ENCODE measurements at regions not wholly inside any gene's neighbourhood (a gene's known extent, or its start where the extent isn't known, plus 50 kb on each side); places are given as distances from the start of the nearest gene placed in this dataset.

DNA sequence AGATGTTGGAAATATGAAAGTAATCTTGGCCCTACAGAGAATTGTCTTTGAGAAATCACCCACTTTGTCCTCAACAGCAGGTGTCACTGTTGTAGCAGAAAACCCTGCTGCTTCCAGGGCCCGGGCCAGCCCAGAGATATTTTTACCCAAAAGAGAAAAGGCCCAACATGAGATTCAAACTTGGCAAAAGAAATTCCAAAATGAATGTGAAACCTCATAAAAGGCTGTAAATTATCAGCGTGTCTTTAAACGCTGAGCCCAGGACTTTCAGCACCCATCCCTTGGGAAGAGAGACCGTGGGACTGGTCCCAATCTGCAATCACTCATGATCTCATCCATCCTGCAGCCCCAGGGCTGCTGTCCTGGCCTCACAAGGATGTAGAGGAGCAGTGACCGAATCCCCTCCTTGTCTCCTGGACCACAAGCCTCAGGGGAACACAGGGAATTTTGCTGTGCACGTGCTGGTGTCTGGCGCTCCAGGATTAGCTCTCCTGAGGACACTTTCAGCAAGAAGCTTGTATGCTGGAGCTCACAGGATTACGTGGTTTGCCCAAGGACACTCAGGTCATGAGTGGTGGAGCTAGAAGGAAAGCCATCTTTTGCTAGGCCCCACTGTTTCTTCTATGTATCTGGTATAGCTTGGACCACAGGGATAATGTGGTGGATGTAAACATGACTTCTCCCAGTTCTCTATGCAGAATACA, 202.1 kb downstream of the RNF144A start:
- peak in 1 of 2 experiments; percentile 37 for DNase-seq (ENCODE audit: low spot score in 2 of 2)
- no peaks in the 10 kb centered on the region for H3K9me3 ChIP-seq
- H3K4me3 ChIP-seq = no peak overlapping the region
- in situ Hi-C loops (cut with MboI; ENCODE audit: low sequenced_read_pairs) = no loop called here
- H3K4me1 ChIP-seq = no peaks in the 10 kb centered on the region
- no peaks in the 10 kb centered on the region for H3K36me3 ChIP-seq (replicated peaks)
- H3K27me3 ChIP-seq (ENCODE audit: low read depth) = no peaks in the 10 kb centered on the region

DNA sequence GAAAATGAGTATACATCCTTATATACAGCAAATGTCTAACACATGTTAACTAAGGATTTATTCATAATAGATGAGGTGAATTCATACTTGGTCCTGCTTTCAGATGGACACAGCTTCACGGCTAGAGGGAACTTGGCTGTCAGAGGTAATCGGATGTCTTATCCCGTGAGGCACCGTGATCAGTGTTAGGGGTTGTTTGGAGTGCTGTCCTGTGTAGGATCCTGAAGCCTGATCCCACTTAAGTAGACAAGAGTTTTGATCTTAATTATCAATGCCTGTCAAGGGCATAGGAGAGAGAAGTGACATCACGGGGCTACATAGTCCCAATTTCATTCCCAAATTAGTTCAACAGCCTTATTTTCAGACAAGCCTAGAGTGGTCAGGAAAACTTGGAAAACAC, 204.6 kb downstream of the RNF144A start:
- no peaks in the 10 kb centered on the region for H3K36me3 ChIP-seq (replicated peaks)
- no peak for DNase-seq (ENCODE audit: low spot score in 2 of 2)
- no peaks in the 10 kb centered on the region for H3K27me3 ChIP-seq (ENCODE audit: low read depth)
- no peaks in the 10 kb centered on the region for H3K9me3 ChIP-seq
- in situ Hi-C loops (cut with MboI; ENCODE audit: low sequenced_read_pairs) = no loop called here
- H3K4me3 ChIP-seq = no peak overlapping the region
- H3K4me1 ChIP-seq = no peaks in the 10 kb centered on the region

DNA sequence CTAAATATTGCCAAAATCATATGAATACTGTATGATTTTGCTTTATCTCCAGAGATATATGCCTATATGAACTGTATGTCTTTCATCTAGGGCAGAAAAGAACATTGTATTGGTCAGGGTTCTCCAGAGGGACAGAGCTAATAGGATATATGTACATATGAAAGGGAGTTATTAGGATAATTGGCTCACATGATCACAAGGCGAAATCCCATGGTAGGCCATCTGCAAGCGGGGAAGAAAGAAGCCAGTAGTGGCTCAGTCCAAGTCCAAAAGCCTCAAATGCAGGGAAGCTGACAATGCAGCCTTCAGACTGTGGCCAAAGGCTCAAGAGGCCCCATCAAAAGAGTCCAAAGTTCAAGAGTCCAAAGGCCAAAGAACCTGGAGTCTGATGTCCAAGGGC, 209.9 kb downstream of the RNF144A start:
- Histone ChIP-seq H3K36me3 (replicated peaks) (no peaks in the 10 kb centered on the region), H3K4me3 (no peak overlapping the region), H3K9me3 (no peaks in the 10 kb centered on the region), H3K27me3 (ENCODE audit: low read depth) (no peaks in the 10 kb centered on the region), H3K4me1 (no peaks in the 10 kb centered on the region)
- no peak for DNase-seq (ENCODE audit: low spot score in 2 of 2)
- in situ Hi-C loops (cut with MboI; ENCODE audit: low sequenced_read_pairs) = no loop called here

DNA sequence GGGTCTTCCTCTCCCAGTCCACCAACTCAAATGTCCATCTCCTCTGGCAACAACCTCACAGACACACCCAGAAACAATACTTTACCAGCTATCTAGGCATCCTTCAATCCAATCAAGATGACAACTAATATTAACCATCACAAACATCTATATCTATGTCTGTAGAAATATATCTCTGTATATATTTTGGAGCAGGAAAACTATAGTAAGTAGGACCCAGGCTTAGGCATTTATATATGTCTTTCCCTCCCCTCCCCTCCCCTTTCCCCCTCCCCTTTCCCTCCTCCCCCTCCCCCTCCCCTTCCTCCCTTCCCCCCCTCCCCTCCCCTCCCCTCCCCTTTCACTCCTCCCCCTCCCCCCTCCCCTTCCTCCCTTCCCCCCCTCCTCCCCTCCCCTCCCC, 210.5 kb downstream of the RNF144A start:
- in situ Hi-C loops (cut with MboI; ENCODE audit: low sequenced_read_pairs) = no loop called here
- DNase-seq (ENCODE audit: low spot score in 2 of 2) = no peak
- H3K4me3 ChIP-seq = no peak overlapping the region

DNA sequence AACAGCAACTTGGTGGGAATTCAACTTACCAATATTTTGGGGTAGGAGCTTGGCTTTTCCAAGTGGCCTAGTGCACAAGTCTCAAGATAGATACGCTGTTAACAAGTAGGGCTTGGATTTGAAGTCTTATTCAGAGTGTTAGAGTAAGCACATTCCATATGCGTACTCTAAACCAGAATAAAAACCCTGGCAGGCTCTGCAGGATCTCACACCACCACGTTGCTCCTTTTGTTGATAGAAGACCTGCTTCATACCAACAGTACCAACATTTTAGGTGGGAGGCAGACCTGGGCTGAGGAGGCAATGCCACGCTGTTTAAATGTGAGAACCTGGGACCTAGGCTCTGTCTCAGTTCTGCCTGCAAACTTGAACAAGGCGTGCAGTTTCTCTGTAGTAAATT, 214.0 kb downstream of the RNF144A start:
- in situ Hi-C loops (cut with MboI; ENCODE audit: low sequenced_read_pairs) = no loop called here
- Histone ChIP-seq H3K9me3 (no peaks in the 10 kb centered on the region), H3K4me1 (no peaks in the 10 kb centered on the region), H3K36me3 (replicated peaks) (no peaks in the 10 kb centered on the region), H3K27me3 (ENCODE audit: low read depth) (no peaks in the 10 kb centered on the region), H3K4me3 (no peak overlapping the region)
- DNase-seq (ENCODE audit: low spot score in 2 of 2) = no peak

More for the DNA sequence above, 210.5 kb downstream of the RNF144A start:
- Histone ChIP-seq H3K4me1 (no peaks in the 10 kb centered on the region), H3K27me3 (ENCODE audit: low read depth) (no peaks in the 10 kb centered on the region), H3K9me3 (no peaks in the 10 kb centered on the region), H3K36me3 (replicated peaks) (no peaks in the 10 kb centered on the region)

DNA sequence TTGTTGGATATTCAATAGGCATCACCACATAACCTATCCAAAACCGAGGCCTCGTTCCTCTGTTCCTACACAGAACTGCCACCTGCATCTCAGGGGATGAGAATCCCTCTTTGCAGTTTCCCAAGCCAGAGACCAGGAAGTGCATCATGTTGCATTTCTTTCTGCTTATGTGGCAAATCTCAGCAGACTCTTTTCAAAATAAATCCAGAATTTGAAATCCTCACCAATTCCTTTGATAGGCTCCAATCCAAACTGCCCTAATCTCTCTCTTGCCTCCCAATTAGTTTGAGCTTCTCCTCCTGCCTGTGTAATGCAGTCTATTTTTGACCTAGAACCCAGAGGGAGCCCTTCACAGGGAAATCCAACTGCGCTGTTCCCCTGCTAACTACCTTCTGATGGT, 215.5 kb downstream of the RNF144A start:
- no peak for DNase-seq (ENCODE audit: low spot score in 2 of 2)
- Histone ChIP-seq H3K9me3 (no peaks in the 10 kb centered on the region), H3K27me3 (ENCODE audit: low read depth) (no peaks in the 10 kb centered on the region), H3K4me3 (no peak overlapping the region), H3K4me1 (no peaks in the 10 kb centered on the region), H3K36me3 (replicated peaks) (no peaks in the 10 kb centered on the region)
- in situ Hi-C loops (cut with MboI; ENCODE audit: low sequenced_read_pairs) = no loop called here

DNA sequence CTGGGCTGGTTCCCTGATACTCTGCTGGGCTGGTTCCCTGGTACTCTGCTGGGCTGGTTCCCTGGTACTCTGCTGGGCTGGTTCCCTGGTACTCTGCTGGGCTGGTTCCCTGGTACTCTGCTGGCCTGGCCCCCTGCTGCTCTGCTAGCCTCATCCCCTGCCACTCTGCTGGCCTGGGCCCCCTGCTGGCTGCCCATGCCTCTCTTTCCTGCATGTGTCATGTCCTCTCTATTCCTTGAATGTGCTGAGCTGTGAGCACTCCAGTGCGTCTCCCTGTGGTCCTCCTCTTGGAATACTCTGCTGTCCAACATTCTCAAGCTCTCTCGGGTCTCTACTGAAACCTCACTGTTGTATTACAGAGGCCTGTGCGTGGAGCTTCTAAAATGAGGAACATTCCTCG, 216.3 kb downstream of the RNF144A start:
- H3K4me1 ChIP-seq = no peaks in the 10 kb centered on the region
- no peak overlapping the region for H3K4me3 ChIP-seq
- no peaks in the 10 kb centered on the region for H3K9me3 ChIP-seq
- H3K27me3 ChIP-seq (ENCODE audit: low read depth) = no peaks in the 10 kb centered on the region
- DNase-seq (ENCODE audit: low spot score in 2 of 2) = peak in 1 of 2 experiments; percentile 11
- in situ Hi-C loops (cut with MboI; ENCODE audit: low sequenced_read_pairs) = no loop called here
- H3K36me3 ChIP-seq (replicated peaks) = no peaks in the 10 kb centered on the region

DNA sequence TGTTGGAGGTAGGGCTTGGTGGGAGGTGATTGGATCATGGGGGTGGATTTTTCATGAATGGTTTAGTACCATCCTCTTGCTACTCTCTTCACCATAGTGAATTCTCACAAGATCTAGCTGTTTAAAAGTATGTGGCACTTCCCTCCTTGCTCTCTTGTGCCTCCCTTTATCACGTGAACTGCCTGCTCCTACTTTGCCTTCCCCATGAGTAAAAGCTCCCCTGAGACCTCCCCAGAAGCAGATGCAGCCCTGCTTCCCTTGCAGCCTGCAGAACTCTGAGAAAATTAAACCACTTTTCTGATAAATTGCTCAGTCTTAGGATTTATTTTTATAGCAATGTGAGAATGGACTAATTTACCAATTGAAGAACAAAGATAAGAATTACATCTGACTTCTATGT, 223.1 kb downstream of the RNF144A start:
- Histone ChIP-seq H3K9me3 (no peaks in the 10 kb centered on the region), H3K27me3 (ENCODE audit: low read depth) (no peaks in the 10 kb centered on the region), H3K4me1 (no peaks in the 10 kb centered on the region), H3K36me3 (replicated peaks) (no peaks in the 10 kb centered on the region), H3K4me3 (no peak overlapping the region)
- no peak for DNase-seq (ENCODE audit: low spot score in 2 of 2)
- in situ Hi-C loops (cut with MboI; ENCODE audit: low sequenced_read_pairs) = no loop called here

DNA sequence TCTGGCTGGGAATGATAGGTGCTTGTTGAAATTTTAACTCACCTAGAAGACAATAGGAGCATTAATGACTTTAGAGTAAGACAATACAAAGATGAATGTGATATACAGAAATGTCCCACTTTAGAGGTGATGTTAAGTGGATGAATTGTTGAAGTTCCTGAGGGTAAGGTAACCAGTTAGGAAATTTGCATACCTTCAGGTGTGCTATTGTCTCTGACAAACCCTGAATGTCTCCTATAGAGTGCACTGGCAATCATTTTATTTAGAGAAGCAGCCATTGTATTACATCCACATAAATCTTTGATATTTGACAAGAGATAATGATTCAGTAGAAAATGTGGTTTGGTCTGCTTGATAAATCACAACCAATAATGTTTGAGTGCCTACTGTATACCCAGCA, 228.5 kb downstream of the RNF144A start:
- Histone ChIP-seq H3K36me3 (replicated peaks) (no peaks in the 10 kb centered on the region), H3K4me1 (no peaks in the 10 kb centered on the region), H3K9me3 (no peaks in the 10 kb centered on the region), H3K4me3 (no peak overlapping the region), H3K27me3 (ENCODE audit: low read depth) (no peaks in the 10 kb centered on the region)
- in situ Hi-C loops (cut with MboI; ENCODE audit: low sequenced_read_pairs) = no loop called here
- no peak for DNase-seq (ENCODE audit: low spot score in 2 of 2)

DNA sequence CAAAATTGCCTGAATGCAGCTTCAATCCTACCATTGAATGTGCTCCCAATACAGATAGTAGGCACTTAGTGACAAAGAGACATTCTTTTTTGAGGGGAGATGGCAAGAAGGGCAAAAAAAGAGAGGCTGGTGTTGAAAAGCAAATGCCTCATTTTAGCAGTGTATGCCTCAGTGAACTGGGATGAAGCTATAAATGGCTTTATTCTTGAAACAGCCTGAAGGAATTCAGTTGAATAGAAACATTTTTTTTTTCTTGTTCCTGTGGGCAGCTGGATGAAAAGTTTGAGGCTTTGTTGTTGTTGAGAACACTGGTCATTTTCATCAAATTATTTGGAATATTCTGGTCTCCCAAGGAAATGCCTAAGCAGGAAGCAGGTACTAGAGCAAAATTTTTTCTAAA, 228.9 kb downstream of the RNF144A start:
- Histone ChIP-seq H3K27me3 (ENCODE audit: low read depth) (no peaks in the 10 kb centered on the region), H3K4me1 (no peaks in the 10 kb centered on the region), H3K4me3 (no peak overlapping the region), H3K36me3 (replicated peaks) (no peaks in the 10 kb centered on the region), H3K9me3 (no peaks in the 10 kb centered on the region)
- no peak for DNase-seq (ENCODE audit: low spot score in 2 of 2)
- in situ Hi-C loops (cut with MboI; ENCODE audit: low sequenced_read_pairs) = no loop called here

DNA sequence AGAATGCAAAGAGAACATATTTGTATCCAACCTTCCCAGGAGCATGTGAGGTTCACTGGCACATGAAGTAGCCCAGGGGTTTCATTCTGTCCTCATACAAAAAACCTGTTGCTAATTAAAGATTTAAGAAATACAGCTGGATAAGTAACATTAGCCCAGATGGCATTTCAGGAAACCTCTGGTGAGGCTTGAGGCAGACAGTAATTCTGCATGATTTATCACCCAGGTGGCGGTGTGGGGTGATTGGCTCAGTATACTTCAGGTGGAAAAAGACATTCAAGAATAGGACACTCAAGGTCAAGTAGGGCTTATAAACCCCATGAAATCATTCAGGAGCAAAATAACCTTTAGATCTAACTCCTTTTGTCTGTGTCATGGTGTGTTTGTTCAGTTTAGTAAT, 237.4 kb downstream of the RNF144A start:
- no peak for DNase-seq (ENCODE audit: low spot score in 2 of 2)
- in situ Hi-C loops (cut with MboI; ENCODE audit: low sequenced_read_pairs) = no loop called here
- Histone ChIP-seq H3K9me3 (no peaks in the 10 kb centered on the region), H3K4me3 (no peak overlapping the region), H3K27me3 (ENCODE audit: low read depth) (no peaks in the 10 kb centered on the region), H3K36me3 (replicated peaks) (no peaks in the 10 kb centered on the region), H3K4me1 (no peaks in the 10 kb centered on the region)

DNA sequence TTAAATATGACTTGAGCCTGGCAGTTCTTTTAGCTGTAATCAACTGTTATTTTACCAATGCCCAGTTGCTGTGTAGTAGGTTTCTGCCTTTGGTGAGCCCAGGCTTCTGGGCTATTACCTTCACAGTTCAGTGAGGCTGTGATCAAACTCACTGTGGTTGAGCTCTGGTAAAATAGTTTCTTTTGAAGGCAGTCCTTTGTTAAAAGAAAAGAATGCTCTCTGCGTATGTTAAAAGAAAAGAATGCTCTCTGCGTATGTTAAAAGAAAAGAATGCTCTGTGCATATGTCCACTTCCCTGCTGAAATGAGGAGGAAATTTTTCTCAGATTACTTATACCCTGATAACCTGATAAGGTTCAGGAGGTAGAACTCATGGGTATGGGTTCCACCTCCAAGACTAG, 244.3 kb downstream of the RNF144A start:
- no peaks in the 10 kb centered on the region for H3K36me3 ChIP-seq (replicated peaks)

DNA sequence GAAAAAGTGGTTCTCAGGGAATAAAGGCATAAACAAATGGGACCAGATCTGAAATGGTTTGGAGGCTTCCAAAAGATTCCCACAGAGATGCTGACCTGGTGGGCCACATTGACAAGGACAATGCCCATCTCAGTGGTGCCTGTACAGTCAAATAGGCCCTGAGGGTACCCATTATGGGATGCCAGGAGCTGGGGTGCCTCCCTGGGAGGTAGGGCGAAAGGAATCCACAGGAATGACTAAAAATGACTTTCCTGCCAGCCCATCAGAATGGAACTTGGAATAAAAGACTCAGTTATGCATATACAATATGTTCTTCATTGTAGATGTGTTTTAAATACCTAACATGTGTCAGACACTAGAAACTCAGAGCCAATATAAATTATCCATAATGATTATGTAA, 248.5 kb downstream of the RNF144A start:
- H3K4me3 ChIP-seq = no peak overlapping the region
- no peaks in the 10 kb centered on the region for H3K36me3 ChIP-seq (replicated peaks)
- in situ Hi-C loops (cut with MboI; ENCODE audit: low sequenced_read_pairs) = no loop called here
- H3K27me3 ChIP-seq (ENCODE audit: low read depth) = no peaks in the 10 kb centered on the region
- no peak for DNase-seq (ENCODE audit: low spot score in 2 of 2)
- H3K9me3 ChIP-seq = no peaks in the 10 kb centered on the region
- H3K4me1 ChIP-seq = no peaks in the 10 kb centered on the region

More for the DNA sequence above, 244.3 kb downstream of the RNF144A start:
- Histone ChIP-seq H3K9me3 (no peaks in the 10 kb centered on the region), H3K4me1 (no peaks in the 10 kb centered on the region), H3K4me3 (no peak overlapping the region), H3K27me3 (ENCODE audit: low read depth) (no peaks in the 10 kb centered on the region)
- DNase-seq (ENCODE audit: low spot score in 2 of 2) = no peak
- in situ Hi-C loops (cut with MboI; ENCODE audit: low sequenced_read_pairs) = no loop called here

DNA sequence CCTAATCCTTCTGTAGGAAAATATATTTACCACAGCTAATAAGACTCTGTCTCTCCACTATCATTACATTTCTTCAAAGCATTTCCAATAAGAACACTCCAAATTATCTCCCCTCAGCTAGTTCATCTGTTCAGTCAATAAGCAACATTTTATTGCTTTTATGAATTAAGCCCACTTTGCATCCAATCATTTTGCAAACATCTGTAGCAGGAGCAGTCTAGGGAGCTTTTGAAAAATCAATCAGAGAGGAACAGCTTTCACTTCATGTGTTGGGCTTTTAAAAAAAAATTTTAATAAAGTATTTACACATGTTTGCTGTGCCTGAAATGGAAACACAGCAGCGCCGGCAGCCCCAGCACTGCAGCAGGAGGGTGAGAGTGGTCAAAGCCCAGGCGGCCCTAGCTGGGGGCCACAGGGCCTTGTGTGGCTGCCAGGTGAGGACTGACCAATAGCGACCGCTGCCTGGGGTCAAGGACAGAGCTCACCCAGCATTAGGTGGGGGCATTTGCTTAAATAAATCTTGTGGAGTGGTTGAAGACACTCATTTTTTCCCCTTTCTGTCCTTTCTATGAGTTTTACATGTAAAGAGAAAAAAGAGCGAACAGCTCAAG, 250.7 kb downstream of the RNF144A start:
- H3K36me3 ChIP-seq (replicated peaks) = no peaks in the 10 kb centered on the region
- in situ Hi-C loops (cut with MboI; ENCODE audit: low sequenced_read_pairs) = no loop called here
- H3K4me3 ChIP-seq = no peak overlapping the region
- no peaks in the 10 kb centered on the region for H3K4me1 ChIP-seq
- no peaks in the 10 kb centered on the region for H3K9me3 ChIP-seq
- DNase-seq (ENCODE audit: low spot score in 2 of 2) = no peak
- no peaks in the 10 kb centered on the region for H3K27me3 ChIP-seq (ENCODE audit: low read depth)

DNA sequence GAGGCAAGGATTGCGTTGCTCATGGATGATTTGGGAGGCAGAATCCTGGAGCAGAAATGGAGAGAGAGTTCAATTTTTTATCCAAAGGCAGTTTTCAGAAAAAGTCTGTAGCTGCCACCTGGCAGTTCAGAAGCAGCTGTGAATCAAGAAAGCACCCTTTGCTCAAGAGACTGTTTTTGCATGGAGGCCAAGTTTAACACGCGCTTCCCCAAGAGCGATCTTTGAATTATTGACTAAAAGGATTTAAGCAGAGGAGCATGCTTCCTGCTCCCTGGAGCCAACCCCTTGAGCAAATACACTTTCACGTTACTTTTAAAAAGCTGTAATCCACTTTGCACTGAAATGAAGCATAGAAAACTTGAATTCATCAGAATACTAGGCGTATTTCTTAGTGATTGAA, 252.4 kb downstream of the RNF144A start:
- in situ Hi-C loops (cut with MboI; ENCODE audit: low sequenced_read_pairs) = no loop called here
- H3K36me3 ChIP-seq (replicated peaks) = no peaks in the 10 kb centered on the region
- H3K4me1 ChIP-seq = no peaks in the 10 kb centered on the region

More for the DNA sequence above, 252.4 kb downstream of the RNF144A start:
- H3K9me3 ChIP-seq = no peaks in the 10 kb centered on the region
- H3K27me3 ChIP-seq (ENCODE audit: low read depth) = no peaks in the 10 kb centered on the region
- no peak overlapping the region for H3K4me3 ChIP-seq
- no peak for DNase-seq (ENCODE audit: low spot score in 2 of 2)

Measured in HAP-1 (cell line).